Psoas muscle (tissue), 7 donors: ENCODE measurements at regions not wholly inside any gene's neighbourhood (a gene's known extent, or its start where the extent isn't known, plus 50 kb on each side); places are given as distances from the start of the nearest gene placed in this dataset.
A peak's percentile ranks its signal among the peaks of the same experiment; 100 is the strongest.

Experiments
- ATAC-seq, 4 donors: fragments of 200-7000 bp; cut with Tn5 transposase; one replicate each; pipeline ENCODE4 v1.9.1; 2020; ENCODE audit warnings: moderate library complexity in 3 of 4, mild to moderate bottlenecking in 2 of 4
- DNase-seq, 2 donors: peaks; one replicate each; pipeline ENCODE4 v3.0.0-alpha.2; 2020
- H3K27ac ChIP-seq: fragments of 200-600 bp; one replicate; pipeline ENCODE4 v1.8.0; 2022
- H3K27me3 ChIP-seq, 3 donors: fragments of 200-600 bp in 1 of 3; one replicate each; pipeline versions ENCODE4 v1.6.1 to v1.8.0; 2013 to 2022; ENCODE audit warnings: low read length in 2 of 3, mild to moderate bottlenecking in 2 of 3, moderate library complexity in 1 of 3; ENCODE audit not compliant: insufficient read depth in 3 of 3
- H3K36me3 ChIP-seq, 2 donors: fragments of 200-600 bp in 1 of 2; one replicate each; pipeline versions ENCODE4 v1.6.1 to v1.8.0; 2013 to 2022; ENCODE audit warnings: low read depth in 1 of 2, mild to moderate bottlenecking in 1 of 2, moderate library complexity in 1 of 2; ENCODE audit not compliant: insufficient read depth in 1 of 2
- H3K4me1 ChIP-seq: fragments of 200-600 bp; one replicate; pipeline ENCODE4 v1.8.0; 2022
- H3K4me3 ChIP-seq: fragments of 200-600 bp; one replicate; pipeline ENCODE4 v1.8.0; 2022; ENCODE audit warnings: mild to moderate bottlenecking
- H3K9me3 ChIP-seq: fragments of 200-600 bp; one replicate; pipeline ENCODE4 v1.8.0; 2022
- CTCF ChIP-seq: fragments of 200-600 bp; IDR thresholded peaks from one replicate; pipeline ENCODE4 v1.8.0; 2022; ENCODE audit warnings: antibody characterized with exemption
- WGBS, 3 donors: extraction: QIAGEN DNeasy Blood & Tissue Kit; methylation state at CpG; one replicate each; pipeline versions ENCODE4 v1.1.6 to v1.1.7; 2013; 5-methylcytosine and 5-hydroxymethylcytosine counted together
- intact Hi-C, 2 donors: fragments of 100-400 bp; cut with DNase I; formaldehyde crosslinking; loops; one replicate each; pipeline versions ENCODE4 v1.11.0 to v1.14.2; 2022
- donor health status: healthy with polysubstance abuse.
- donor health status: DM: no; HTN: no; CAD: no; lungs with moderate emphysema.
- donor health status: Bipolar disorder and iron deficiency.
- donor health status: healthy.
- donor health status: DM: yes; HTN: yes; CAD: no.
- donor health status: DM: no; HTN: no; CAD: no.
- donor health status: DM: yes; HTN: yes; CAD: no.

GRCh38 chr14:34179727-34180126 lies 228.9 kb upstream of the EGLN3 start:
- no peak for TF ChIP-seq CTCF
- Histone ChIP-seq H3K4me3 (no peak overlapping the region), H3K9me3 (no peaks in the 10 kb centered on the region), H3K4me1 (peaks cover 16% of the 10 kb centered on the region), H3K36me3 (no peaks in the 10 kb centered on the region), H3K27me3 (no peaks in the 10 kb centered on the region), H3K27ac (no peak overlapping the region)
- 89 to 97% (median 93%) methylated on average over 1 of the region's 1 CpG for WGBS, 3 donors
- ATAC-seq (no peak), DNase-seq (no peak)
- intact Hi-C loops = no loop called here

- Histone ChIP-seq H3K27me3 (no peaks in the 10 kb centered on the region), H3K9me3 (no peaks in the 10 kb centered on the region), H3K4me3 (no peak overlapping the region), H3K27ac (no peak overlapping the region), H3K36me3 (no peaks in the 10 kb centered on the region), H3K4me1 (peaks cover 20% of the 10 kb centered on the region)
- DNase-seq (no peak), ATAC-seq (no peak)
- TF ChIP-seq CTCF = no peak
- WGBS, 3 donors = 51 to 57% (median 53%) methylated on average over 2 of the region's 2 CpGs
- intact Hi-C loops = no loop called here
These were observed 226.6 kb upstream of the EGLN3 start for GRCh38 chr14:34177466-34177865.

DNA sequence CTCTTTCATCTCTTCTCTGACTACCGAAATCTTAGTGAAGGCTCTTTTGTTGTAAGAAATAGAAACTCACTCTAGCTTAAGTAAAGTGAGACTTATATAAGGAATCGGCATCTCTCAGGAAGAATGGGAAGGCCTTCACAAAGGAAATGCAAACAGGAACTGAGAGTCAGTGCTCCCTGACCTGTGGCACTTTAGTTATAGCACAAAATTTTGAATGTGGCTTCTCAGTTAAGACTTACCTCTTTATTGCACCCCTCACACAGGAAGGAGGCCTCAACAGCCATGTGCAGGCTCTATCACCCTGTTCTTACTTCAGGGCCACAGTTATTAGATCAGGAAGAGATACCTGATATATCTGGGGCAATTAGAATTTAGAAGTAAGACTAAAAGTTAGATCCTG lies 224.7 kb upstream of the EGLN3 start:
- Histone ChIP-seq H3K36me3 (no peaks in the 10 kb centered on the region), H3K9me3 (no peaks in the 10 kb centered on the region), H3K27me3 (no peaks in the 10 kb centered on the region), H3K4me3 (no peak overlapping the region), H3K4me1 (peaks cover 8% of the 10 kb centered on the region), H3K27ac (no peak overlapping the region)
- intact Hi-C loops = no loop called here
- WGBS, 3 donors = 70 to 94% (median 81%) methylated on average over 2 of the region's 2 CpGs
- ATAC-seq (no peak), DNase-seq (no peak)
- no peak for TF ChIP-seq CTCF

DNA sequence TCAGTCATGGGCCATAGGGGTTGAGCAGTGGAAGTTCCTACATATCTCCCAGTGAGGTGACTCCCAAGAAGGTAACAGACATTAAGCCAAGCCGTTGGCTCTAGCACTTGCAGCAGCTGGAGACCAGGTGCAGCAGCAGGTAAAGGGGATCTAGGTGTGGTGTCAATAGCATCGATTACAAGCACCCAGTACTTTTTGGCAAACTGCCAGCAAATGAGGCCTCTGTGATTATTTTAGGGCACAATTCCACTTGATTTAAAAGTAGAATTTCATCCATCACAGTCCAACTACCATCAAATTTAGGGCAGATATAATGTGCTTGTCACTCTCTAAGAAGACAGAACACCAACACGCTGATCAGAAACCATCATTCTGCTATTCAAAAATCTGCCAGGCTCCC lies 224.1 kb upstream of the EGLN3 start:
- H3K36me3 ChIP-seq = no peaks in the 10 kb centered on the region
- no peaks in the 10 kb centered on the region for H3K27me3 ChIP-seq
- ATAC-seq = no peak
- no peak overlapping the region for H3K27ac ChIP-seq
- intact Hi-C loops = no loop called here
- TF ChIP-seq CTCF = no peak
- H3K4me1 ChIP-seq = peaks cover 4% of the 10 kb centered on the region
- no peak overlapping the region for H3K4me3 ChIP-seq
- no peak for DNase-seq
- H3K9me3 ChIP-seq = no peaks in the 10 kb centered on the region
- 69 to 79% (median 76%) methylated on average over 3 of the region's 3 CpGs for WGBS, 3 donors

- no peak for TF ChIP-seq CTCF
- Histone ChIP-seq H3K4me1 (peaks cover 4% of the 10 kb centered on the region), H3K27ac (no peak overlapping the region), H3K36me3 (no peaks in the 10 kb centered on the region), H3K27me3 (no peaks in the 10 kb centered on the region), H3K9me3 (no peaks in the 10 kb centered on the region), H3K4me3 (no peak overlapping the region)
- no peak for DNase-seq
- ATAC-seq = peak in 2 of 4 donors; percentile 60 to 61
- 68 to 75% (median 74%) methylated on average over 3 of the region's 3 CpGs for WGBS, 3 donors
- intact Hi-C loops = no loop called here
These were observed 223.0 kb upstream of the EGLN3 start for GRCh38 chr14:34173916-34174315.
